GM12874 (cell line): ENCODE measurements at regions not wholly inside any gene's neighbourhood (a gene's known extent, or its start where the extent isn't known, plus 50 kb on each side); places are given as distances from the start of the nearest gene placed in this dataset.

Experiments
- TF ChIP-seq, protein P1 (sequence below): IDR thresholded peaks from 2 replicates; pipeline ENCODE4 v1.5.1; 2011; ENCODE audit warnings: low read depth, mild to moderate bottlenecking, control low read depth, low read length, moderate library complexity; ENCODE audit not compliant: insufficient read depth

DNA sequence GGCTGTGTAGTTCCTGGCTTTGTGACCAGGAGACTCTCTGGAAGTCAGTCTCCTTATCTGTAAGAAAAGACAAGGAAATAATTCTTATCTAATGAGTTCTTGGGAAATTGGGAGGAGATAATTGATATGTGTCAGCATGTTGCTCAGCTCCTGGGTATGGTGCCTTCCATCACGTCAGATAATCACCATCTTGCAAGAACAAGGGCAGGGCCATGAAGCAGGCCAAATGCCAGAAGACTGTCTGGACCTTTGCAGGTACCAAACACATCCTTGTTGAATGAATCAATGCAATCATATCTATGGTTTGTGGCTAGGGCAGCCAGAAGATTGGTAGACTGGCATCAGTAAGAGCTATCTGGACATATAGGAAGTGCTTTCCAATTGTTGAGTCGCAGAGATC is 473.5 kb downstream of the TNS1 start:
- TF ChIP-seq, protein P1, sequence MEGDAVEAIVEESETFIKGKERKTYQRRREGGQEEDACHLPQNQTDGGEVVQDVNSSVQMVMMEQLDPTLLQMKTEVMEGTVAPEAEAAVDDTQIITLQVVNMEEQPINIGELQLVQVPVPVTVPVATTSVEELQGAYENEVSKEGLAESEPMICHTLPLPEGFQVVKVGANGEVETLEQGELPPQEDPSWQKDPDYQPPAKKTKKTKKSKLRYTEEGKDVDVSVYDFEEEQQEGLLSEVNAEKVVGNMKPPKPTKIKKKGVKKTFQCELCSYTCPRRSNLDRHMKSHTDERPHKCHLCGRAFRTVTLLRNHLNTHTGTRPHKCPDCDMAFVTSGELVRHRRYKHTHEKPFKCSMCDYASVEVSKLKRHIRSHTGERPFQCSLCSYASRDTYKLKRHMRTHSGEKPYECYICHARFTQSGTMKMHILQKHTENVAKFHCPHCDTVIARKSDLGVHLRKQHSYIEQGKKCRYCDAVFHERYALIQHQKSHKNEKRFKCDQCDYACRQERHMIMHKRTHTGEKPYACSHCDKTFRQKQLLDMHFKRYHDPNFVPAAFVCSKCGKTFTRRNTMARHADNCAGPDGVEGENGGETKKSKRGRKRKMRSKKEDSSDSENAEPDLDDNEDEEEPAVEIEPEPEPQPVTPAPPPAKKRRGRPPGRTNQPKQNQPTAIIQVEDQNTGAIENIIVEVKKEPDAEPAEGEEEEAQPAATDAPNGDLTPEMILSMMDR, result no peak

DNA sequence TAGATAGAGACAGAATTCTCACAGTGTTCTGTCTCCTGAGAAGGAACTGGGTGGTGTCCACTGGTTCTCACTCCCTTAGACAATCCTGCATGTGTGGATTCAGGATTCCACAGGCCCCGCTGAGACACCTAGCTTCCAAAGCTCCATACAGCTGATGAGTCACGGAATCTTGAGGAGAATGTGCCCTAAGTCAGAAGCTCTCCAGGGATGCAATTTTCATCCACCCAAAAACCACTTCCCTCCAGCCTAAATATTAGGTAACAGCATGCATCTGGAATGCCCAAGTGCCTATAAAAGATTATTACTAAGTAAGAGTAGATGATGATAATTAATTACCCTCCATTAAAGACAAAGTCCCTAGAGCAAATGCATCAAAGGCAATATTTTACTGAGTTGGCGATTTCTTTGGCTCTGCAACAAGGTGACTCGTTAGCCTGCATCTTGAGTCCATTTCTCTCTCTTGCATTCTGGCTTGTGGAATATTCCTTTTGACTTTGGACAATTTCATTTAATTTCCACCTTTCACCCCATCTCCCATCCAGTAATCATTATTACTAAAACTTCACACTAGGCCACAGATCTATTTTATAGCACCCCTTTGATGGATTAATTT is 475.1 kb downstream of the TNS1 start:
- TF ChIP-seq, protein P1, result no peak

DNA sequence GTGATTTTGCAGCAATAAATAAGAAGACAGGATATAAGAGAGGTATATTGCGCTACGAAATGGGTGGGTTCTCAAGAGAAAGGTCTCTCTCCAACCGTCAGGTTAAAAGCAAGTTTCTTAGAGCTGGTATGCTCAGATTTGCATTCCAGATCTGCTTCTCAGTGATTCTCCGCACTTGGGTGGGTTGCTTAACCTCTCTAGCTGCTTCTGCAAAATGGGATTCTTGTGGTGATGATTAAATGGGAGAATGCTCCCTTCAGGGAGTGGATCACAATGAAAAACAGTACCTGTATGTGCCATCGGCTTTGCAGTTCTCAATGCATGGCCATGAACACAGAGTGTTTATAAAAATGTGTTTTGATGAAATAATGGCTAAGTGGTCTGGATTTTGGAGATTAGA is 477.7 kb downstream of the TNS1 start:
- TF ChIP-seq, protein P1, result no peak

DNA sequence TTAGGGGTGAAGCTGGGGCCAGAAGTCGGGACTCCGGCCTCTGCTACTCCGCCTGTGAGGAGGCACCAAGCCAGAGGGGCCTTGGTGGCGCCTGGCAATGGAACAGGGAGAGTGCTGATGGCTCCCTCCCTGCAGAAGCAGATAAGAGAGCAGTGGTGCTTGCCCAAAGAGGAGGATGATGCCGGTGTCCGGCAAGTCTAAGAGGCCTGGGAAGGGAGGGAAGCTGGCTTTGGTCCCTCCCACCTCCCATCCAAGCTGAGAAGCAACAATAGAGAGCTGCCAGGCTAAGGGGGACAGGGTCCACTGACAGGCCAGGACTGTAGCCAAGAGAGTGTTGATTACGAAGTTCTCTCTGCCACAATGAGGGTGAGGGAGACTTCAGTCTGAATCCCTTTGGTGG is 479.5 kb downstream of the TNS1 start:
- TF ChIP-seq, protein P1, result no peak

DNA sequence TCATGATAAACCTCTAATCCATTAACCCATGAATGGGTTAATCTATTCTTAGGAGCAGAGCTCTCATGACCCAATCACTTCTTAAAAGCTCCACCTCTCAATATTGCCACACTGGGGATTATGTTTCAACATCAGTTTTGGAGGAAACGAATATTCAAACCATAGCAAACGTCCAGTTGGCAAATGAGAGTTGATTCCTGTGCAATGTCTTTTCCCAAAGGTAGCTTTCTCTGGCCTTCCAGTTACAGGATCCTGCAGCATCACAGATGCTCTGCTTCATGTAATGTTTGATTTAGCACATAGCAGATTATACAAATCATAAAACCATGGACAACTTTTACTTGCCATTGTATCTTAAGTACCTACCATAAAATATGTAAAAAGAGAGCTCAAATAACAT is 481.0 kb downstream of the TNS1 start:
- TF ChIP-seq, protein P1, result no peak

DNA sequence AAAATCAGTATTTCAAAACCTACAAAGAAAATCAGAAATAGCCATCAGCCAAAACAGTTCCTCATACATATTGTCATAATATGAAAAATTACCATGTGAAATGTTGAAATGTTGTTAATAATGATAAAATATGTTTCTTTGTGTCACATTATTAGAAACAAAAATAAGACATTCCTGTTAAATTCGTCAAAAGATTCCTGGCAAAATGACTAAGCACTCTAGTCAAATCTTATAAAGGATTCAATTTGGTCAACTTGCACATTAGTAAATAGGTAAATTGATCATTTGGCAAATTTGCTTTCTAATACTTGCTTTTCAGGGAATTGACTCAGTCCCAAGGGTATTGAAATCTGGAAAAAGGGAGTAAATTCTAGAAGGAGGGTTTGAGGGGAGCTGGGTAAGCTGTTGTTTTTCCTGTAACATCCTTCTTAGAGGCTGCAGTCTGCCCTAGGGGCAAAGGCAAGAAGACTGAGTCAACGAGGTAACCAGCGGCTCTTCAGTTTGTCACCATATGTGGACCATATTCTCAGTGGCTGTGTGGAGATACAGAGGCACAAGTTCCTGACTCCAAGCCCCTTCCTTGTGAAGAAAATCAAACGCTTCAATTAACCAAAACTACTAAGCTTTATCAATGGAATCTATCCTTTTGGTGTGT is 482.3 kb downstream of the TNS1 start:
- TF ChIP-seq, protein P1, result no peak

DNA sequence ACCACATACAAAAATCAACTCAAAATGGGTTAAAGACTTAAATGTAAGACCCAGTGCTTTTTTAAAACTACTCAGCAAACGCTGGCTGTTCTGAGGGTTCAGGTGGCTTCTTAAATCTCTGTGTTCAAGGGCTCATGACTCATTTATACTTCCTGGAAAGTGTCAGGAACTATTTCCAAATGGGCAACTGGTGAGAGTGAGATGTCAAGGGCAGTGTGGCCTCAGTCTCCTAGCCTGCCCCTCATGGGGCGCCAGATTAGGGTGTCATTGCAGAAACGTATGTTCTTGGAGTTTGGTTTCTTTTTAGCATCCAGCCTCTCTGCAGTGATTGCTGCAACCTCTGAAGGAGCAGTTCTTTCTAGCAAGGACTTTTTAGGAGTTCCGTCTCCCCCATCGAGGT is 485.4 kb downstream of the TNS1 start:
- TF ChIP-seq, protein P1, result no peak
